ENCODE measurements at regions not wholly inside any gene's neighbourhood (a gene's known extent, or its start where the extent isn't known, plus 50 kb on each side); places are given as distances from the start of the nearest gene placed in this dataset.

DNA sequence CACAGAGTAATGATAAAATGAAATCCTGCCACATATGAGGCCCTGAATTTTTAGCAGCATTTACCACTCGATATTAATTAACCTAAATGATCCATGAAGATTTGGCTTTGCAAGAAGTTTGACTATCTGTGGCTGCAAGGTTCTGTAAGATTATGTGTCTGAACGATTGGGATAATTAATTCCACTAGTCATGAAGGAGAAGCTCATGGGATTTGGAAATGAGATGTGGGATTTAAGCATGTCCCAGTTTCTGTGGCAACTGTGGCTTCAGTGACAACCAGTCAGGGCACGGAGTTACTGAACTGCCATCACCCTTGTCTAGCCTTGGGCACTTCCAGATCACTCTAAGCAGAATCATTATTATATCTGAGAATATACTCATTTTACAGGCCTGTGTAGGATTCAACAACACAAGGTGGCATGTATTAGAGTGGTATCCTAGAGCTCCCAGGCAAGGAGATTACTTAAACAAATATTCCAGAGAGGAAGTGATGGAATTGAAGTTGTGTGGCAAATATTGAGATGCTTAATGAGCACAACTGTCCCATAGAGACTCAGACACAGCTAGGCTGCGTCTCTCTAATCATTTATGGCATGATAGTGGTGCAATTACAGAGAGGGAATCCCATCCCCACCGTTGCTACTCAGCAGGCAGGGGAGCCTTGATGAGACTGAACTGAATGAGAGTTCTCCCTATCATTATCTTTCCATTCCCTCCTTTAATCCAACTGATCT, 205.0 kb upstream of the KRR1 start:
- DNase-seq = no peak

DNA sequence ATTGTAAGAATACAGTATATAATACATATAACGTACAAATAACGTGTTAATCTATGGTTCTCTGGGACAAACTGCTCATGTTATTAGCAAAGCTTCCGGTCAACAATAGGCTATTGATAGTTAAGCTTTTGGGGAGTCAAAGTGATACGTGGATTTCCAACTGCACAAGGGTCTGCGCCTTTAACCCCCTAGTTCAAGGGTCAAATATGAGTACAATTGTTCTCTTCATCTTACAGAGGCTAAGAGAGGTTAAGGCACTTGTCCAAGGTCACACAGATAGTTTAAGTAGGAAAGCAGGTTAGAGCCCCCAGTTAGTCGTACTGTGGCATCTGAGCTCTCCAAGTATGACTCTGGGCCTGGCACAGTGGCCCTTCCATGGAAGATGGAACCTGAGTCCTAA, 204.3 kb upstream of the KRR1 start:
- no peak for DNase-seq

DNA sequence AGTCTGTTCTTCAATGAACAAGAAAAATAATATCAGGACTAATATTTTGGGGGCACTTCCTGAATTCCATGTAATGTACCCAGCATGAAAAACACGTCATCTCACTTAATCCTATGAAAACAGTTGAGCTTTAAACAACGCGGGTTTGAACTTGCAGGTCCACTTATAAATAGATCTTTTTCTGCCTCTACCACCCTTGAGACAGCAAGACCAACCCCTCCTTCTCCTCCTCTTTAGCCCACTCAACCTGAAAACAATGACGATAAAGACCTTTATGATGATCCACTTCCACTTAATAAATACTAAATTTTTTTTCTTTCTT, 203.9 kb upstream of the KRR1 start:
- DNase-seq = no peak

DNA sequence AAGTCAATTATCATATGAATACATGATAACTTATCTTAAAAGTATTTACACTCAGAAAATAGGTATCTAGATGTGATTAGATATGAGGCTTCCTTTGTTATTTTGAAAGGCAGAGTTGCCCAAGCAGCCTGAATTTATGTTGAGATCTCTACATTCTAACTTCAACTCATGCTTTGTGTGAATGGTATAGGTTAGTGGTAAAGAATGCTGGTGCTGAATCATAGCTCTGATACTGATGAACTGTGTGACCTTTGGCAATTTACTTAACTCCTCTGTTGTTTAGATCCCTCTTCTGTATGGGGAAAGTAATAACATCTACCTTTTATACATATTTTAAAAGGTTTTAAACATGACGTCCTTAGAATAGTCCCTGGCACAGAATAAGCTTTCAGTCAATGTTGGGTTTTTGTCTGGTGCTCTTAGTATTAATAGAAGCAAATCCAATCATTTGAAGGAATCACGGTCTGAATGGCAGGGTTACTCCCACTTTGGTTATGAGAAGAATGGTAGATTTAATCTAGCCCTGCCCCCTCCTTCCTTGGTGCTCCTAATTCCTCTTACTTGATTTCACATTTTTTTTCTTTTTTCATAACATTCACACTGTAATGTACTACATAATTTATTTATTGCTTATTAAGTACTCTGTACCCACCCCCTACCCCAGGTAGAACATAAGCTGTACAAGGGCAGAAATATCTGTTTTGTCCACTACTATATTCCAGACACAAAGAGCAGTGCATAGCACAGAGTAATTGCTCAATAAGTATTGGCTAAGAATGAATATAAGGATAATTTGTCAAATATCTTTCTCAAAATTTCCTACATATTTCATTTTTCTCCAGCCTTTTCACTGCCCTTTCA, 203.3 kb upstream of the KRR1 start:
- DNase-seq = no peak

DNA sequence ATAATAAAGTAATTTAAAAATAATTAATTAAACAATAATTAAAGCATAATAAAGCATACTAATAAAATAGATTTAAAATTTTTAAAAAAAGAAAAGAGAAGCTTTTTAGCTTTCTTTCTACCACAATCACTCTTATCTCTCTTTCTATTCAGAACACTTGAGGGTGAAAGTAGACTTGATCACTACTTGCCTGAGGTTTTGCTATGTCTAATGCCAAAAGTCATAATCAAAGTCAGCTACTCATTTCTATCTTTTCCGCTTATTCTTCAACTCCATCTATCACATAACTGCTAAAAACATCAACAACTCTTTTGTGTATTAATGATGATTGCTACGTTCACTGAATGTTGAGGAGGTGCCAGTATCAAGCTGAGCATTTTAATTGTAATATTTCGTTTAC, 202.0 kb upstream of the KRR1 start:
- DNase-seq = no peak

DNA sequence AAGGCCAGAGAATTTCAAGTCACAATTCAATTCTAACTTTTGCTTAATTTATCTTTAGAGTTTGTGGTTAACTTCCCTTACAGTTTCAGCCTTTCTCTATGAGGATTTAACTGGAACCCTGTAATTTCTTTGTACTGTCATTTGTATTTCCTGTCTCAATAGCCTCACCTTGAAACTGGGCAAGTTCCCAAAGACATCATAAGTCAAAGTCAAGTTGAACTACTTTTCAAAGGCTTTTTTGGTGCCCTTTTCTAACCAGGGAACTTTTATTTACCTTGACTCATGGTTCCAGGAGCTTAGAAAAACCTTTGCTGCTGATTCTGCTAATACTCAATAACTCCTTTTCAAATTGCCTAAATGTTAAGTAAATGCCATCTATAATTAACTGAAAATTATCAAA, 200.8 kb upstream of the KRR1 start:
- DNase-seq = no peak

DNA sequence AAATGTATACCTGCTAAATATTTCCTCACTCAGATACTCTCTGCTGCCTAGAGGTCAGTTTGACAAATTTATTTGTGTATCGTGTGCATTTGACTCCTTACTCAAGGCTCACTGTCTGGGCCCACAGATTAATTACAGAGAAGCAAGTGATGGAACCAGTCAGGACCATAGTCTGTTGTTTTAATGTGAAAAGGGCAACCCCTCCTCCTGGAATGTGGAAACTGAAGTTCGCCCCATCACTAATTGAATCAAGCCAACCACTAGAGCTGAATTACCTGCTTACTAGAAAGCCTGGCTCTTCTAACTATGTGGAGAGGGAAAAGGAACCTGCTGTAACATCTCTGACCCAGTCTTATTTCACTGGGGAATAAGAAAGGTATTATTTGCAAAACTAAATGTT, 199.9 kb upstream of the KRR1 start:
- DNase-seq = no peak

DNA sequence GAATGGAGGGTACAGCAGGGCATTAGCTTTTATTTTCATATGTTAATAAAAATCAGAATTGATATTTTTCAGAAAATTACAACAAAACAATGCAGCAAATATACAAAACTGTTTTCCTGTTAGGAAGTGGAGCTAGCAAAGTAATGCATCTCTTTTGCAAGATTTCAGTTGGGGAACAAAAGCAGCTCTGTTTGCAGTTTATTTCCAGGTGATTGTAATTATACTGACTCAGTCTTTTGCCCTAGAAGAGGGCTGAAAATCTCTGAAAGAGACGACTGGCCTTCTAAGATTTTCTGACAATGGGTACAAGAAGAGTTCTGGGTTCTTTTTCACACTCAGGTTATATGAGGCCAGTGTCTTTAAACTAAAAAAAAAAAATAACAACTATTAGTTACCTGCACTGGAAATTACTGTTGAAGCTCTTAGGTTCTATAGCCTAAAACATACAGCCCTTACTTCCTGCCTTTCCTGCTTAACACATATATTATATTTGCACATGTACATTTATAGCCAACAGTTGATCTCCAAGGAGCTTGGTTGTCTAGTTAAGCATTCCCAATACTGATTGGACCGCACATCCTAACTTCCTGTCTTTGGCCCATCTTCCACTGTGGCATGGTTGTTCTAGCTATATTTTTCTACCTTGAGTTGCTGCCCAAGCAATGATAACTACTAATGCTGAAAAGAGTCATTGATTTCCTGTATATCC, 199.1 kb upstream of the KRR1 start:
- DNase-seq = no peak

DNA sequence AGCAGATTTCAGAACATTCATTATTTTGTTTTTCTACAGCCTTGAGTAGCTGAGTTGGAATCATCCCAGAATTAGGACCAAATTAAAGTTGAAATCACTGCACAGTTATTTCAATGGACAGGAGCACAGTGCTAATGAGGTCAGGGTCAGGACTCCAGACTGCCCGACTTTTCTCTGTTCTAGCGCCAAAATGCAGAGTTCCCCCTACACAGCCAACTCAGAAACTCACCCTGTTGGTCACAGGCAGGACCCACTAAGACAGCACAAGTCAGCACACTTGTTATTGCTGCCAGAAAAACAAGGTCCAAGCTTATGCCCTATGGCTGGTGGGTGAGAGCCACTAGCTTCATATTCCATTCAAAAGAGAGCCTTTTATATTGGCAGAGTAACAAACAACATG, 198.1 kb upstream of the KRR1 start:
- no peak for DNase-seq

DNA sequence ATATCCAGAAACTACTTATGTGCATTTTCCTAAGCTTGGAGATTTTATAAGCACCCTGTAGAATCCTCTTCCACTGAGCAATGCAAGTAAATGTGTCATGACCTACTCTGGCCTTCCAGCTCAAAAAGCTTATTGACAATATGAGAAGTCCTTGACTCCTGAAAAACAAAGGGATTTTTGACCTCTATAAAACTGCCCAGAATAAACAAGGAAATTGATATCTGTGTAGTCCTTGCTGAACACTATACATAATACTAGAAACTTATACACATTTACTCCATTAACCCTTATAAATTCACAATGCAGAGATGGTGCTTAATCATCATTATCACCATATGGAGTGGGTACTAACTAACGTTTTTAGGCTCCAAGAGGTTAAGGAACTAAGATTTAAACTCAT, 197.4 kb upstream of the KRR1 start:
- no peak for DNase-seq

DNA sequence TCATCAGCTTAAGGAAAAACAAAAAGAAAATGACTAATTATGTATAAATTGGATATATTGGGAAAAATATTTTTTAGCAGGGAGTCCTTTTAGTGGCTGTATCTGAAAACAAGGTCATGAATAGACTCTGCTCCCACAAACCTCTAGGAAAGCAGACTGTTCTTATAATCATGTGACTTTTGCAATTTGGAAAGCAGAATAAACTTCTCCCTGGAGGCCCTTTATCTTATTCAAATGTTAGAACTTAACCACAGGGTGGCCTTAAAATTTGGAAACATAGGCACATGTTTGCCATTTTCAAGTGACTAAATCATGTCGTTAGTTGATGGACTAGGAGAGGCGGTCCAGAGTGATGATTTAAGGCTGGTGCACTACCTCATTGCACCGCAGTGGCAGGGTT, 196.6 kb upstream of the KRR1 start:
- DNase-seq = no peak

DNA sequence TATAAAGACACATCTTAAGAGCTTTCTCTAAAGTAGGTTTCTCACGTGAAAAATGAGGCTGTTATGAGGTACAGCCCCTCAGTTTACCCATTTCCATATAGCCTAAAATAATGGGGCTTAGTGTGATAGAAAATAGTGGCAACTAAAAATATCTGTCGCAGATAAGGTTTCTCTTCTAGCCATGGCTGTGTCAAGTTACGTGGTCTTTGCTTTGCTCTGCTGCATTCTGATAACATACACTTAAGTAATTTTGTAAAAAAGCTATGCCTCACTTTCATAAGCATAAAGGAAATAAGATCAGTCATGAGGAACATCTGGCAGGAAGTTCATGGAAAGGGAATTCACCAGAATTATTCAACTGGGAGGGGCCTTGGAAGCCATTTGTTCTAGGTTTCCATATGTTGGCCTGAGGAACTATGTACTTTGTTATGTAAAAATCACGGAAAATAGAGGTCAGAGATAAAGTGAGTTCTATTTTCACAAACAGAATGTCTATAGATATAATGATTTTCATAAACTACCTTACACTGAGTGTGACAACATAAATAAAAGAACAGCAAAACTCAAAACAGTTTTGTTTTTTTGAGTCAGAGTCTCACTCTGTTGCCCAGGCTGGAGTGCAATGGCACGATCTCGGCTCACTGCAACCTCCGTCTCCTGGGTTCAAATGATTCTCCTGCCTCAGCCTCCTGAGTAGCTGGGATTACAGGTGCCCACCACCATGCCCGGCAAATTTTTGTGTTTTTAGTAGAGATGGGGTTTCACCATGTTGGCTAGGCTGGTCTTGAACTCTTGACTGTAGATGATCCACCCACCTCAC, 195.6 kb upstream of the KRR1 start:
- DNase-seq = no peak

DNA sequence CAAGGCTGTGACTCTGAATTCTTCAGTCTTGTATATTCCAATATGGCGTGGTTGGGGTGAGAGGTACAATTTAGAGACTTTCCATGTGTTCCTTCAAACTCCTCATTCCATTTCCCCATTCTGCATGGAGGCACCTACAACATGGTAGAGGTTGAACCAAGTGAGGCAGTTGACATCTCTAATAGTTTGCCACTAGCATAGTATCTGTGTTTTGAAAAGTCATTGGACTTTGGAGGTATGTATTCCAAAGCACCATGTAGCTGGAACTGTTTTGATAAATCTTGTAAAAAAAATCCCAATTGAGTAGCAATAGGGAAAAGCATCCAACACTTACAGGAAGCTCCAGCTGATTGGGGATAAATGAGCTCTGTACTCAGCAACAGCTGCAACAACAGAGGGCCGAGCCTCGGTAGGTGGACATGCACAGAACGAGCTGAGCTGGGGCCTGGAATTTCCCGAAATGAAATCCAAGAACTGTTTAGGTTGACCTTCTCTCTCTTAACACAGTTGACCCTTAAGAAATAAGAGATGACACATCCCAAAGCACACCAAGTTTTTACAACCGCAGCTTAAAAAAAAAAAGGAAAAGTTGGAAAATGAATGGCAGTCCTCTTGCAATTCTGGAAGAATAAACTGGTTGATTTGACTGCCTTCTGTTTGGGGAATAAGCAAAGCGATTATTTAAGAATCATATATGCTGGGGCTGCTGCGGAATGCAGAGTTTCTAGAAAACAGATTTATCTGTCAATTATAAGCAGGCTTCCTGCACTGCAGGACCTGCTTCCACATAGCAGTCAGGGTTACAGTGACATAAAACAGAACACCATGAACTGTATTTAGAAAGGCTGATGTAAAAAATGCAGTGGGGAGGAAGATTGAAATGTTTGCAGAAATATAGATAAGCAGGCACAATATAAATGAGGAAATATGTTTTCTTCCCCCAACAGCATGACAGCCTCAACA, 194.6 kb upstream of the KRR1 start:
- DNase-seq = no peak

DNA sequence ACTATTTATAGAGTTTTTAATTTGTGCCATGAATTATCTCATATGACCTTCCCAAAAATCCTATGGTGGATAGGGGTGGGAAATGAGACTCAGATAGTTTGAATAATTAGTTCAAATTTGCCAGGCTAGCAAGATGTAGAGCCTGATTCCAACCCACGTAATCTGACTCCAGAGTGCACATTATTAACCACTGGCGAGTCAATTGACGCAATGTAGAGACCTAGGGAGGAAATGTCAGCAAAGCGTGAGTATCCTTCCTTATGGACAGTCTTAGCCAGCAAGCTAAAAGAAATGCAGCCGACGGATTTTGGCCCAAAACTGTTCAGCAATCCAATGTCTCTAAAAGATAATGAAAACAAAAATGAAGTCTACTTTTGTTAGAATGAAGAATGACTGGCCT, 193.3 kb upstream of the KRR1 start:
- no peak for DNase-seq

DNA sequence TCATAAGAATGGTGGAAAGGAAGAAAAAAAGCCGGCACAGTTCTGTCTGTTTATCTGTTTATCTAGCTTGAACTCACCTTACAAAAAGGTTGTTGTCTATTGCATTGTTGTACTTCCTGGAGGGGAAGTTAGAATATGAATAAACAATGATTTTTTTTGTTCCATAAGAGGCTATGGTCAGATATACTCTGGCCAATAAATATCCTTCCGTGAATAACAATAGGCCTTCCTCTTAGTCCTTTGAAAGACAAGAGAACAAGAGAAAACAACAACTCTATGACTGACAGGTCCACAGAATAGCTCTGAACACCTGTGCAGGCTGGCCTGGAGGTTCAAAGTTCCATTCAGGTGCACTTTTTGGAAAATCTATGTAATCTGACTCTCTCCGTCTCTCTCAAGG, 192.8 kb upstream of the KRR1 start:
- DNase-seq = no peak

DNA sequence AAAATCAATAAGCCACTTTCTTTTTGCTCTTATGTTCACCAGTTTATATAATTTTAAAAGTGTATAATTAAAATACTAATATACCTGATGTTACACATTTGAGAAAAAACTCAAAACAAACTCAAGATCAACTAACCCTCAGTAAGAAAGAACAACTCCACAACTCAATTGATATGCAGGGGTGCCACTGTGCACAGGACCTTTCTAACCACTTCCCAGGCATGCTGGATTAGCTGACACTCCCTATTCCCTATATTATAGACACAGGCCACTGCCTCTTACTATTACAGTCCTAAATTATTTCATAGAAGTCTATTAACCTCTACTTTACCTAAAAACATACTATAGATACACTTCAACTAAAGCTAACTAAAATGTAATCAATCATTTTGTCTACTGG, 191.7 kb upstream of the KRR1 start:
- DNase-seq = no peak

DNA sequence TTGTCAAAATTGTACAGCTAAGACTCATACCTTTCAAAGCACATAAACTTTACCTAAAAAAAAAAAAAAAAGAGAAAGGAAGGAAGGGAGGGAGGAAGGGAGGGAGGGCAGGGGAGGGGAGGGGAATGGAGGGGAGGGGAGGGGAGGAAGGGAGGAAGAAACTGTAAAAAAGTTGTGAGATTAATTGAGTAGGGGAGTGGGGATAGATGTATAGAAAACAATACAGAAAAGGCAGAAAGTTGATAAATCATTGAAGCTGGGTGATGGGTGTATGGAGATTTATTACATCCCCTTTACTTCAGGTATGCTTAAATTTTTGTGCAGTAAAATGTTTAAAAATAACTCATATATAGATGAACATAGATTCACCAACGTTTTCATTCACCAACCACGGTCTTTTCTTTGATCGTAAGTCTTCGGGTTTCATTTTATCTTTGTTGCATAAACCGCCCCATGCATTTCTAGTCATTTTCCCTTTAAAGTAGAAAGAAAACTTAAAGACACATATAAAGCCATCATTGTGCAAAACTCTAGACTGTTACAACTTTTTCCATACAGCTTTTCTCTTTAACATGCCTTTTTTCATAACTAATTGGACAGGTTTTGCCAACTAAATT, 191.2 kb upstream of the KRR1 start:
- DNase-seq = no peak

DNA sequence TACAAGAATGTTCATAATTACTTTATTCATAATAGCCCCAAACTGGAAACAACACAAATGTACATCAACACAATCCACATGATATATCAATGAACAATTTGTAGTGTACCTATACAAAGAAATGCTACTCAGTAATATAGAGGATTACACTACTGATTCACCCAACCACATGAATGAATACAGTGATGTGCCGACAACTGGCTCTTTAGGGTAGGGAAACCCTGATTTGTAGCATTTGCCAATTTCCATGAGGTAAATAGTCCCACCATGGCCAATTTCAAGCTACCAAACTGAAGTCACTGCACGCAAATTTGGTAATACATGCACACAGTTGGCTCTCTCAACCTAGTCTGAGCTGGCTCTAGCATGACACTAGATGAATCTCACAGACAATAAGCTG, 190.4 kb upstream of the KRR1 start:
- no peak for DNase-seq

DNA sequence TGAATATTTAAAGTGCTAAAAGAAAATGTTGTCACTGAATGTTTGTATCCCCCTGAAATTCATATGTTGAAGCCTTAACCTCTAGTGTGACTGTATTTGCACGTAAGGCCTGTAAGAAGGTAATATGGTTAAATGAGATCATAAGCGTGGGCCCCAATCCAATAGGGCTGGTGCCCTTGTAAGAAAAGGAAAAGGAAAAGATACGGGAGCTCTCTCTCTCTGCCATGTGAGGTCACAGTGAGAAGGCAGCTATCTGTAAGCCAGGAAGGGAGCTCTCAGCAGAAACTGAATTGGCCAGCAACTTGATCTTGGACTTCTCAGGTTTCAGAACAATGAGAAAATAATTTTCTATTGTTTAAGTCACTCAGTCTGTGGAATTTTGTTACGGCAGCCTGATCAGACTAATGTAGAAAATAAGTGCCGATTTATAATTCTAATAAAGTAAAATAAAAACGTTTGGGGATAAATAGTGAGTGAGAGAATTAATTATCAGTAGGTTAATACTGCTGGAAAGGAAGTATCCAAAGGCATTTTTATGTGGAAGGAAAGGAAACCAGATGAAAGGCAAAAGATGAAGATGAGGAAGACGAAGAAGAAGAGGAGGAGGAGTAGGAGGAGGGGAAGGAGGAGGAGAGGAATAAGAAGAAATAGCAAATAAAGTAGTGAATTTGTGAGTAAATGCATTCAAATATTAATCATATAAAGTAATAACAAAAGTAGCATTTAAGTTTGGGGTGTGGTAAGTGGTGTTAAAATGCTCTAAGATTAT, 188.5 kb upstream of the KRR1 start:
- DNase-seq = no peak

DNA sequence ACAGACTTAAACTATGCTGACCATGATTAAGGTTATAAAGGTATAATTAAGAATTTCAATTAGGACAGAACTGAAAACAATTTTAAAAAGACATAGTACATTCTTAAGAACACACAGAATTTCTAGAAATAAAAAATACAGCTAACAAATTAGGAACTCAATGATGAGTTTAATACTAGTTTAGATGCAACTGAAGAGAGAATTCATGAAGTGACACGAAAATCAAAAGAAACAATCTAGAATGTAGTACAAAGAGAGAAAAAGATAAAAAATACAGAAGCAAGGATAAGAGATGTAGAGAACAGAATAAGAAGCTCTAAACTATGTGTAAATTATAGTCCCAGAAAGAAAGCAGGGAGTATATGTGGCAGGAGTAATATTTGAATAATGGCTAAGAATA, 187.8 kb upstream of the KRR1 start:
- DNase-seq = no peak

DNA sequence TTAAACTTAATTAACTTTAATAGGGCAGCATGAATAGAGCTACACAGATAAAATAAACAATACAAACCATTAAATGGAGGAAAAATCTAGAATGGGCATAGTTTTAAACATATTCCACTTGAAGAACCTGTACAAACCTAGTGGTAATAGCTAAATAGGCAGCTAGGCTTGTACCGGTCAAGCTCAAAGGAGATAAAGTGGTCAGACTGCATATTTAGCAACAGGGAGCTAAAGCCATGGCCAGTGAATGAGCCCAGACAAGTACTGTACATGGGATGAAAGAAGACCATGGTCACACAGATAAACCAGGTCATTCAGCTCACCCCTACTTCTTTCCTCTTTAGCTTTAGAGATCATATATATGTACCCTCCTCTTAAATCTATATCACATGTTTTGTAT, 186.6 kb upstream of the KRR1 start:
- DNase-seq = no peak

All from NK-92 treated with Interleukin-12 subunit alpha and Interleukin-12 subunit beta, amount 100 ng/mL, for 24 hours (cell line).